SK-N-MC (cell line): ENCODE measurements at regions not wholly inside any gene's neighbourhood (a gene's known extent, or its start where the extent isn't known, plus 50 kb on each side); places are given as distances from the start of the nearest gene placed in this dataset.
"Not testable (repeated sequence)": the region's sequence is repeated elsewhere in the genome, so short reads cannot be mapped to it uniquely, and the experiment has no call there.

Experiments
- DNase-seq: peaks from one replicate; pipeline ENCODE4 v3.0.0-alpha.2; 2011; ENCODE audit warnings: low read depth, low spot score
- H3K27ac ChIP-seq: fragments of 200-600 bp; sonication (generic); 2 replicates; pipeline ENCODE4 v1.5.1; 2016; ENCODE audit warnings: mixed run types
- H3K36me3 ChIP-seq: fragments of 200-600 bp; sonication (generic); 2 replicates; pipeline ENCODE4 v1.6.1; 2017; ENCODE audit warnings: antibody characterized with exemption, low read length, mixed read lengths; ENCODE audit not compliant: insufficient read depth
- H3K4me3 ChIP-seq: fragments of 200-600 bp; sonication (generic); 2 replicates; pipeline ENCODE4 v1.5.1; 2016
- H3K9ac ChIP-seq: fragments of 200-600 bp; sonication (generic); 2 replicates; pipeline ENCODE4 v1.8.0; 2017; ENCODE audit warnings: mixed run types, mixed read lengths; ENCODE audit not compliant: insufficient read length
- H3K9me3 ChIP-seq: fragments of 200-600 bp; sonication (generic); 2 replicates; pipeline ENCODE4 v1.6.1; 2017; ENCODE audit warnings: low read depth, mild to moderate bottlenecking, antibody characterized with exemption, low read length, moderate library complexity, mixed read lengths
- EZH2 ChIP-seq: fragments of 200-600 bp; sonication (generic); IDR thresholded peaks from one replicate; pipeline ENCODE4 v1.6.1; 2017; ENCODE audit warnings: antibody characterized with exemption
- FOXP2 ChIP-seq: optimal IDR thresholded peaks from 2 replicates; pipeline ENCODE3; 2011; ENCODE audit warnings: mild to moderate bottlenecking, moderate library complexity; ENCODE audit not compliant: insufficient read depth; ENCODE audit errors: extremely low read length, control extremely low read depth
- POLR2AphosphoS5 ChIP-seq: IDR thresholded peaks from 2 replicates; pipeline ENCODE4 v1.6.1; 2012; ENCODE audit warnings: mild to moderate bottlenecking, low read depth, low read length, borderline replicate concordance

DNA sequence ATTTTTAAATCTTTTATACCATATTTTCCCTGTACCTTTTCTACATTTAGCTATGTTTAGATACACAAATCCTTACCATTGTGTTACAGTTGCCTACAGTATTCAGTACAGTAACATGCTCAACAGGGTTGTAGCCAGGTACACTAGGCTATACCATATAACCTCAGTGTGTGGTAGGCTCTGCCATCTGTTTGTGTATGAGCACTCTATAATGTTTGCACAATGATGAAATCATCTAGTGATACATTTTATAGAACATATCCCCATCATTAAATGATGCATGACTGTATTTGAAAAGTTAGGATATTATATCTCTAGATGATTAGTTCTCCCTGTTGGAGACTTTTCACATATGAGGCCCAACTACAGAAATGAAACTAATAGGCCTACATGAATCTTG, 188.6 kb downstream of the STK31 start:
- no peak overlapping the region for H3K4me3 ChIP-seq
- no peak overlapping the region for H3K9ac ChIP-seq
- H3K9me3 ChIP-seq, result no peaks in the 10 kb centered on the region
- TF ChIP-seq POLR2AphosphoS5 (no peak), EZH2 (no peak), FOXP2 (no peak)
- no peak for DNase-seq
- no peak overlapping the region for H3K27ac ChIP-seq
- no peaks in the 10 kb centered on the region for H3K36me3 ChIP-seq

DNA sequence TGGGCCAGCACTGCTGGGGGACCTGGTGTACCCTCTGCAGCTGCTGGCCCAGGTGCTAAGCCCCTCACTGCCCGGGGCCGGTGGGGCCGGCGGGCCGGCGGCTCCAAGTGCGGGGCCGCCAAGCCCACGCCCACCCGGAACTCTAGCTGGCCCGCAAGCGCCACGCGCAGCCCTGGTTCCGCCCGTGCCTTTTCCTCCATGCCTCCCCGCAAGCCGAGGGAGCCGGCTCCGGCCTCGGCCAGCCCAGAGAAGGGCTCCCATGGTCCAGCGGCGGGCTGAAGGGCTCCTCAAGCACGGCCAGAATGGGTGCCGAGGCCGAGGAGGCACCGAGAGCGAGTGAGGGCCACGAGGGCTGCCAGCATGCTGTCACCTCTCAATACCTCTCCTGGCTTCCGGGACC, 194.9 kb downstream of the STK31 start:
- not testable (repeated sequence) for H3K9me3 ChIP-seq, H3K27ac ChIP-seq, H3K4me3 ChIP-seq, DNase-seq, H3K36me3 ChIP-seq, H3K9ac ChIP-seq

DNA sequence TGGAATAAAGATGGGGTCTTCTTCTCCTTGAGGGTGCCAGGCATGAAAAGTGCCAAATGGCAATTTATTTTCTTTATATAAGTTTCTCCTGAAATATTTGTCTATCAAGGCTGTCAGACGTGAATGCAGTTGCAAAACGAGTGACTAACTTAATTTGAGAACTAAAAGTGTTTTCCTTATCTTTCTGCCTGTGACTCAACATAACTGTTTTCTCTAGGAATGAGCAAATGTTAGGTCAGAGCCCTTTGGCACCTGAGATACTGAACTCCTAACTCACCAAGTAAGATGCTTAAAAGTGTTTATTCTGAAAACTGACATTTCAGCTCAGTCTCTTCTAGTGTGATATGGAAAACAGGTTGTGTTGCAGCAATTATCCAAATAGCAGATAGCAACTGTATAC, 197.0 kb downstream of the STK31 start:
- no peak overlapping the region for H3K9ac ChIP-seq
- H3K9me3 ChIP-seq, result no peaks in the 10 kb centered on the region
- no peak overlapping the region for H3K4me3 ChIP-seq
- no peak overlapping the region for H3K27ac ChIP-seq
- no peak for DNase-seq
- TF ChIP-seq POLR2AphosphoS5, result no peak
- TF ChIP-seq FOXP2, result no peak
- TF ChIP-seq EZH2, result no peak
- H3K36me3 ChIP-seq, result no peaks in the 10 kb centered on the region

DNA sequence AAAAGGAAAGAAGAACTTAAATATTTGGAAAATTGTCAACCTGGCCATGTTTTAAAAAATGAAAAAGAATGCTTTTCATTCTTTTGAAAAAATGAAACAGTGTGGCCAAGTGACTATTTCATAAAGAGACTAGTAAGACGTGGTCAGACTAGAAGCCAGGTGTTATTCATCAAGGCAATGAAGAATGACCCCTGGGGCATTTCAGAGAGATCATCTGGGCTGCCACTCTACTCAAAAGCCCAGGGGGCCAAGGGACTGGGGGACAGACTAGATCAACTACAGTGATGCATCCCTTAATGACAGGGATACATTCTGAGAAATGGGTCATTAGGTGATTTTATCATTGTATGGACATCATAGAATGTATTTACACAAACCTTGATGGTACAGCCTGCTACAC, 199.4 kb downstream of the STK31 start:
- DNase-seq, result no peak
- no peak for TF ChIP-seq FOXP2
- TF ChIP-seq POLR2AphosphoS5, result no peak
- Histone ChIP-seq H3K9ac (no peak overlapping the region), H3K4me3 (no peak overlapping the region), H3K27ac (no peak overlapping the region), H3K36me3 (no peaks in the 10 kb centered on the region), H3K9me3 (no peaks in the 10 kb centered on the region)

DNA sequence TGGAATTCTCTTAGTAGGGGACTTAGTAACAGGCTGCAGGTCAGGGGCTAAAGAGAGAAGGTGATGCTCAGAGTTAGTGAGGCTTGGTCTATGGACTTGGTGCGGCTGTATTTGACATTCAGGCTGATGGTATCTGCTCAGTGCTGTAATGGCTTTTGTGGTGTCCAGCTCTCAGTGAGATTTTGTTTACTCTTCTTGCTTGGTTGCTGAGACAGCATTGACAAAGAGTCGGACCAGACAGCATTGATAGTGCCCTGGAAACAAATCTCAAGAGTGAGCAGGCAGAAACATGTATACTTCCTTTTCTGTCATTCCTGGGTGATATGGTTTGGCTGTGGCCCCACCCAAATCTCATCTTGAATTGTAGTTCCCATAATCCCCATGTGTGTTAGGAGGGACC, 202.0 kb downstream of the STK31 start:
- no peak for DNase-seq
- no peak overlapping the region for H3K4me3 ChIP-seq
- no peak overlapping the region for H3K27ac ChIP-seq
- H3K9ac ChIP-seq, result no peak overlapping the region
- no peaks in the 10 kb centered on the region for H3K36me3 ChIP-seq
- no peaks in the 10 kb centered on the region for H3K9me3 ChIP-seq
- TF ChIP-seq EZH2 (no peak), FOXP2 (no peak), POLR2AphosphoS5 (no peak)

DNA sequence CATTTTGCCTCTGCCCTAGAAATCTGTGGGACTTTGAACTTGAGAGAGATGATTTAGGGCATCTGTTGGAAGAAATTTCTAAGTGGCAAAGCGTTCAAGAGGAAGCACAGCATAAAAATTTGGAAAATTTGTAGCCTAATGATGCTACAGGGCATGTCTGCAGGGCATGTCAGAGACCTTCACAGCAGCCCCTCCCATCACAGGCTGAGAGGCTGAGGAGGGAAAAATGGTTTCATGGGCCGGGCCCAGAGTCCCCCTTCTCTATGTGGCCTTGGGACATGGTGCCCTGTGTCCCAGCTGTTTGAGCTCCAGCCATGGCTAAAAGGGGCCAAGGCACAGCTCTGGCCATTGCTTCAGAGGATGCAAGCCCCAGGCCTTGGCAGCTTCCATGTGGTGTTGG, 203.0 kb downstream of the STK31 start:
- no peak for TF ChIP-seq FOXP2
- no peak for TF ChIP-seq EZH2
- TF ChIP-seq POLR2AphosphoS5, result no peak
- no peak overlapping the region for H3K9ac ChIP-seq
- no peak overlapping the region for H3K27ac ChIP-seq
- no peak for DNase-seq
- no peaks in the 10 kb centered on the region for H3K9me3 ChIP-seq
- H3K4me3 ChIP-seq, result no peak overlapping the region
- H3K36me3 ChIP-seq, result no peaks in the 10 kb centered on the region

DNA sequence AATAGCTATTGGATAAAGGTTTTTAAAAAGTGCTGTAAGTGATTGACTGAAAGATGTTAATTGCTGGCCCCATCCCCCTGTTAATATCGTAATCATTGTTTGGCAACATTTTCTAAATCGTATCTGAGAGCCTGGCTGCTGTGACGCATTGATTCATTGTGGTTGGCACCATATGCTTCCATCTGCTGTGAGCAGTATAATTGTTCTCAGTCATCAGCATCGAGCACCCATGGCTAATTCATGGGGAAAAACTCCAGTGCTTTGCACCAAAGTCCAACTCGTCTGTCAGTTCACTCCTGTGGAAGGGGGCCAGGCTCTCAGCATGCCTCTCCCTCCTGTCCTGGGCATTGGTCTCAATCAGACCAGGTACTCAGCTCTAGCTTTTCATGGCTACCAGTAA, 205.2 kb downstream of the STK31 start:
- Histone ChIP-seq H3K4me3 (no peak overlapping the region), H3K27ac (no peak overlapping the region), H3K9ac (no peak overlapping the region), H3K36me3 (no peaks in the 10 kb centered on the region), H3K9me3 (no peaks in the 10 kb centered on the region)
- no peak for DNase-seq
- TF ChIP-seq POLR2AphosphoS5, result no peak
- no peak for TF ChIP-seq EZH2
- TF ChIP-seq FOXP2, result no peak

DNA sequence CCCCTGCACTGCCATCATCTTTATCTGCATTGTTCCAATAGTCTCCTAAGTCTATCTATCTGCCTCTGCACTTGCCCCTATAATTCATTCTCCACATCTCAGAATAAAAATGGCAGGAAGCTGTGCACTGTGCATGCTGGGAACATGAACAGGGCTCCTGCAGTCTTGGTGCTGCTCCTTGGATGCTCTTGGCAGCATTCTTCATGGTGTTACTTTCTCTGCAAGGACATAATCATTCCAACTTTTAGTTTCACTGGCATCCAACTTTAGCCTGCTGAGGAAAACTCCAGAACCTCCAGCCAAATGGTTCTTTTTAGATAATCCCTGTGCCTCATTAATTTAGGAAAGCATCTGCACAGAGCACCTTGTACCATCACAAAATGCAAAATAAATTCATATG, 208.3 kb downstream of the STK31 start:
- H3K27ac ChIP-seq, result no peak overlapping the region
- H3K36me3 ChIP-seq, result no peaks in the 10 kb centered on the region
- DNase-seq, result no peak
- TF ChIP-seq POLR2AphosphoS5 (no peak), EZH2 (no peak), FOXP2 (no peak)
- no peaks in the 10 kb centered on the region for H3K9me3 ChIP-seq
- no peak overlapping the region for H3K9ac ChIP-seq
- no peak overlapping the region for H3K4me3 ChIP-seq

DNA sequence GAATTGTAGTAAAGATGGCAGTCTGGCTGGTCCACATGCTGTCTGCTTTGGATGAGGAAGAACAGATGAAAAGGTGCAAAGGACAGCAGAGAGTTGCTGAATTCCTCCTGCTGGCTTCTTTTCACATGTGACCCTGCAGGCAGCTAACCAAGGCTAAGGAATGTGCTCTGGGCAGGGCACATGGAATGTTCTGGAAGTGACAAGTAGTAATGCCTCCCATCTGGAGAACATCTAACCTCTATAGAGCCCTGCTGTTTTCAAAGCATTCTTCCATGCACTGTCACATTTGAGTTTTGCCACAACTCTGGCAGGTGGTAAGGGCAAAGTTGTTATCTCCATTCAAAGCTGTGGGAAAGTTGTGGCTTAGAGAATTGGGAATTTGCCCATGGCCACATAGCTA, 208.8 kb downstream of the STK31 start:
- Histone ChIP-seq H3K9ac (no peak overlapping the region), H3K9me3 (no peaks in the 10 kb centered on the region), H3K36me3 (no peaks in the 10 kb centered on the region), H3K27ac (no peak overlapping the region), H3K4me3 (no peak overlapping the region)
- no peak for DNase-seq
- TF ChIP-seq EZH2, result no peak
- no peak for TF ChIP-seq POLR2AphosphoS5
- no peak for TF ChIP-seq FOXP2

DNA sequence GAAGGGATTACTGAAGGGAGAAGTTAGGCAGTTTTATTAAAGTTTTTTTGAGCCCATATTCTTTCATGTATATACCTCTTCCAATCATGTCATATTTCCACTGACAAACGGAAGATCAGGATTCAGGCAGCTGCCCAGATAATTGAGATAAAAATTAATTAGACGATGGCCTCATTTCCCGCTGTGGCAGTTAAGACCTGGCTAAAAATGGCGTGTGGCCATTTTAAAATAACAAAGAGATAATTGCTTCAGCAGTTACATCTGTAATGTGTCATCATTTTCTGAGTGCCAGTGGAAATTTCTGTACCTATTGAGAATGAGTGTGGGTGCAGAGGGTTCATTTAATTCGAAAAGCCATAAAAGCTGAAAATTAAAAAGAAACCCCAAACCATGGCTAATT, 215.1 kb downstream of the STK31 start:
- no peak for TF ChIP-seq POLR2AphosphoS5
- H3K36me3 ChIP-seq, result no peaks in the 10 kb centered on the region
- no peak overlapping the region for H3K4me3 ChIP-seq
- DNase-seq, result no peak
- no peaks in the 10 kb centered on the region for H3K9me3 ChIP-seq
- H3K27ac ChIP-seq, result no peak overlapping the region
- no peak overlapping the region for H3K9ac ChIP-seq
